Jurkat, Clone E6-1 (cell line): ENCODE measurements at regions not wholly inside any gene's neighbourhood (a gene's known extent, or its start where the extent isn't known, plus 50 kb on each side); places are given as distances from the start of the nearest gene placed in this dataset.
"Not testable (repeated sequence)": the region's sequence is repeated elsewhere in the genome, so short reads cannot be mapped to it uniquely, and the experiment has no call there.

Experiments used
- DNase-seq: peaks from one replicate; pipeline ENCODE4 v3.0.0-alpha.2; 2011; ENCODE audit warnings: low read depth, low spot score
- H3K4me3 ChIP-seq: 2 replicates; pipeline ENCODE4 v1.5.1; 2011; ENCODE audit warnings: mild to moderate bottlenecking, low read length, control low read depth, moderate library complexity

- not testable (repeated sequence) for DNase-seq, H3K4me3 ChIP-seq
These were observed 81.9 kb upstream of the FBXO28 start for GRCh38 chr1:224031986-224032385.

- not testable (repeated sequence) for H3K4me3 ChIP-seq, DNase-seq
These were observed 83.7 kb upstream of the FBXO28 start for GRCh38 chr1:224030257-224030656.

- DNase-seq, H3K4me3 ChIP-seq: not testable (repeated sequence)
These were observed 84.5 kb upstream of the FBXO28 start for GRCh38 chr1:224029286-224030025.

- not testable (repeated sequence) for DNase-seq, H3K4me3 ChIP-seq
These were observed 85.1 kb upstream of the FBXO28 start for GRCh38 chr1:224028802-224029201.

- not testable (repeated sequence) for DNase-seq, H3K4me3 ChIP-seq
These were observed 90.8 kb upstream of the FBXO28 start for GRCh38 chr1:224023122-224023521.

GRCh38 chr1:224022249-224022970 lies 91.5 kb upstream of the FBXO28 start:
- DNase-seq, H3K4me3 ChIP-seq: not testable (repeated sequence)

- DNase-seq, H3K4me3 ChIP-seq: not testable (repeated sequence)
These were observed 94.0 kb upstream of the FBXO28 start for GRCh38 chr1:224019866-224020265.

GRCh38 chr1:224015782-224016181 lies 98.1 kb upstream of the FBXO28 start:
- H3K4me3 ChIP-seq, DNase-seq: not testable (repeated sequence)

GRCh38 chr1:224014330-224014649 lies 99.6 kb upstream of the FBXO28 start:
- no peak for DNase-seq
- H3K4me3 ChIP-seq = no peak overlapping the region

- not testable (repeated sequence) for H3K4me3 ChIP-seq, DNase-seq
These were observed 100.1 kb upstream of the FBXO28 start for GRCh38 chr1:224013626-224014329.

- not testable (repeated sequence) for DNase-seq
These were observed 101.0 kb upstream of the FBXO28 start for GRCh38 chr1:224012807-224013434.

GRCh38 chr1:224012162-224012561 lies 101.7 kb upstream of the FBXO28 start:
- not testable (repeated sequence) for H3K4me3 ChIP-seq, DNase-seq

More at GRCh38 chr1:224012807-224013434, 101.0 kb upstream of the FBXO28 start:
- H3K4me3 ChIP-seq = not testable (repeated sequence)

GRCh38 chr1:224011751-224012150 lies 102.2 kb upstream of the FBXO28 start:
- not testable (repeated sequence) for DNase-seq, H3K4me3 ChIP-seq

- not testable (repeated sequence) for H3K4me3 ChIP-seq, DNase-seq
These were observed 102.8 kb upstream of the FBXO28 start for GRCh38 chr1:224011153-224011552.

GRCh38 chr1:224005973-224006372 lies 107.9 kb upstream of the FBXO28 start:
- DNase-seq, H3K4me3 ChIP-seq: not testable (repeated sequence)

GRCh38 chr1:224004552-224005315 lies 109.2 kb upstream of the FBXO28 start:
- peak; percentile 44 for DNase-seq
- H3K4me3 ChIP-seq = not testable (repeated sequence)

- H3K4me3 ChIP-seq, DNase-seq: not testable (repeated sequence)
These were observed 110.0 kb upstream of the FBXO28 start for GRCh38 chr1:224003896-224004295.

- H3K4me3 ChIP-seq, DNase-seq: not testable (repeated sequence)
These were observed 112.2 kb upstream of the FBXO28 start for GRCh38 chr1:224001757-224002156.

GRCh38 chr1:223999761-224000160 lies 114.2 kb upstream of the FBXO28 start:
- H3K4me3 ChIP-seq, DNase-seq: not testable (repeated sequence)
